ENCODE measurements at regions not wholly inside any gene's neighbourhood (a gene's known extent, or its start where the extent isn't known, plus 50 kb on each side); places are given as distances from the start of the nearest gene placed in this dataset.

- H3K27ac ChIP-seq: no peak overlapping the region
- no peaks in the 10 kb centered on the region for H3K36me3 ChIP-seq (replicated peaks in 1 of 2; ENCODE audit: insufficient read depth in 1 of 2, low read depth in 2 of 2)
- H3K27me3 ChIP-seq: no peaks in the 10 kb centered on the region
- DNase-seq (no peak), ATAC-seq (no peak)
- H3K4me3 ChIP-seq: no peak overlapping the region
- no peaks in the 10 kb centered on the region for H3K9me3 ChIP-seq
- no peak for TF ChIP-seq POLR2A (IDR thresholded peaks at IDR 0.05)
- TF ChIP-seq CTCF (IDR thresholded peaks at IDR 0.05): no peak
- no peaks in the 10 kb centered on the region for H3K4me1 ChIP-seq
- 81 to 84% methylated on average over 14 to 17 of the region's 17 CpGs for WGBS, 2 donors
- intact Hi-C loops (cut with DNase I): no loop called here
These were observed 233.0 kb upstream of the TNP1 start for GRCh38 chr2:217092710-217093379.

DNA sequence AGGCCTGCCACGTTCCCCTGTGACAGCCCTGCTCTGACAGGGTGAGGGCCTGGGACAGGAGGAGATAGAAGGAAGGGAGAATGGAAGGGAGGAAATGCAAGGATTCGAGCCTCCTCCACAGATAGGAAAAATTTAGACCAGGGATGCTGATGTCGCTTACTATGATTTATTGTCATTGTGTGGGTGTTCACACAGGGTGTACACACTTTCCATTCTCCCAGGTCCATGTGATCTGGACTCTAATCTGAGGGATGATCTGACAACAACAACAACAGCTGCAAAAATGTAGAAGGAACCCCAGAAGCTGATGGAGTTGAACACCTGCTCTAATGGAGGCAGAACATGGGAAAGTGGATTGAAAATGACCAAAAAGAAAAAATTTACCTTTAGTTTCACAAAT lies 231.7 kb upstream of the TNP1 start:
- DNase-seq: no peak
- H3K36me3 ChIP-seq (replicated peaks in 1 of 2; ENCODE audit: insufficient read depth in 1 of 2, low read depth in 2 of 2): no peaks in the 10 kb centered on the region
- intact Hi-C loops (cut with DNase I): no loop called here
- H3K4me1 ChIP-seq: no peaks in the 10 kb centered on the region
- TF ChIP-seq POLR2A (IDR thresholded peaks at IDR 0.05) (no peak), CTCF (IDR thresholded peaks at IDR 0.05) (no peak)
- H3K27me3 ChIP-seq: no peaks in the 10 kb centered on the region
- no peak for ATAC-seq
- no peak overlapping the region for H3K27ac ChIP-seq
- H3K4me3 ChIP-seq: no peak overlapping the region
- H3K9me3 ChIP-seq: no peaks in the 10 kb centered on the region
- WGBS, 2 donors: 62 to 81% methylated on average over 3 of the region's 3 CpGs

GRCh38 chr2:217090884-217091283 lies 231.0 kb upstream of the TNP1 start:
- H3K9me3 ChIP-seq: no peaks in the 10 kb centered on the region
- H3K4me1 ChIP-seq: no peaks in the 10 kb centered on the region
- 67 to 77% methylated on average over 3 of the region's 3 CpGs for WGBS, 2 donors
- H3K36me3 ChIP-seq (replicated peaks in 1 of 2; ENCODE audit: insufficient read depth in 1 of 2, low read depth in 2 of 2): no peaks in the 10 kb centered on the region
- ATAC-seq (no peak), DNase-seq (no peak)
- no peaks in the 10 kb centered on the region for H3K27me3 ChIP-seq
- no peak overlapping the region for H3K27ac ChIP-seq
- TF ChIP-seq POLR2A (IDR thresholded peaks at IDR 0.05): no peak
- TF ChIP-seq CTCF (IDR thresholded peaks at IDR 0.05): no peak
- intact Hi-C loops (cut with DNase I): no loop called here
- H3K4me3 ChIP-seq: no peak overlapping the region

DNA sequence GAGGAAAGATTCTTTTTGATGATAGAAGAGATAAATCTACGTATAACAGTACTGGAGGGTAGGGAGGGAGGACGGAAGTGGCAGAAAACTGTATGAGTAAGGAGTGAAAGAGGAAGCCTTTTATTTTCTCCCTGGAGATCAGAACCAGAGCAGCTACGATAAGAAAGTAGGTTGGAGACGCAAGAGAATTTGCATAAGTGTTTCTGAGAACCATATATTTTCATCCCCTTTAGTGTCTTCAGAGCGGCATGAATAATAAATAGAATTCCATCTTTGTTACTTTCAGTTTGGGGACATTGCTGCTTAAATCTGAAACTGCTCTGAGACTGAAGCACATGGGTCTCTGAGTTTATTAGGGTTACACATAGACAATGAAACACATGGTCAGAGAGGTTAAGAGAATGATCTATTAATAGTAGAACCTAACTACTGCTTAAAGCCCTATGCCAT lies 230.2 kb upstream of the TNP1 start:
- DNase-seq (no peak), ATAC-seq (no peak)
- no peaks in the 10 kb centered on the region for H3K4me1 ChIP-seq
- no peaks in the 10 kb centered on the region for H3K27me3 ChIP-seq
- no peaks in the 10 kb centered on the region for H3K9me3 ChIP-seq
- no peak overlapping the region for H3K4me3 ChIP-seq
- WGBS, 2 donors: 56 to 67% methylated on average over 5 of the region's 5 CpGs
- H3K27ac ChIP-seq: no peak overlapping the region
- no peaks in the 10 kb centered on the region for H3K36me3 ChIP-seq (replicated peaks in 1 of 2; ENCODE audit: insufficient read depth in 1 of 2, low read depth in 2 of 2)
- intact Hi-C loops (cut with DNase I): no loop called here
- TF ChIP-seq CTCF (IDR thresholded peaks at IDR 0.05) (no peak), POLR2A (IDR thresholded peaks at IDR 0.05) (no peak)

DNA sequence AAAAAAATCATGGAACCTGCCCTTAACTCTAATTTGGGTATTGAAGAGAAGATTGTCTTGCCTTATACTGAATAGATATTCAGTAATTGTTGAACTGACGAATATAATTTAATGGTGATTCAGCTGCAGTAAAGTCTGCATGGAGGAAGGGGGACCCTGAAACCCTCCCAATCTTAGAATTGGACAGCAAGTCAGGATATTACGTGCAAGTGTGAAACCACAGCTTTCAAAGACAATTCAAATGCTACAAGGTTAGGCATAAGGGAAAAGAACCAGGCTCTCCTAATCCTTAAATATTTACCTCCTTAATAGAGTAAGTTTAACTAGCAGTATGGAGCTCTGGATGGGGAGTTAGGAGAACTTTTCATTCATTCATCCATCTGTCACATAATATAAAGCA lies 226.9 kb upstream of the TNP1 start:
- Histone ChIP-seq H3K36me3 (replicated peaks in 1 of 2; ENCODE audit: insufficient read depth in 1 of 2, low read depth in 2 of 2) (no peaks in the 10 kb centered on the region), H3K4me3 (no peak overlapping the region), H3K27ac (no peak overlapping the region), H3K9me3 (no peaks in the 10 kb centered on the region), H3K27me3 (no peaks in the 10 kb centered on the region), H3K4me1 (no peaks in the 10 kb centered on the region)
- no peak for DNase-seq
- ATAC-seq: no peak
- WGBS, 2 donors: 76 to 77% methylated on average over 2 of the region's 2 CpGs
- intact Hi-C loops (cut with DNase I): no loop called here
- TF ChIP-seq POLR2A (IDR thresholded peaks at IDR 0.05): no peak
- TF ChIP-seq CTCF (IDR thresholded peaks at IDR 0.05): no peak

Data from body of pancreas (tissue), 4 donors.